ENCODE measurements at regions not wholly inside any gene's neighbourhood (a gene's known extent, or its start where the extent isn't known, plus 50 kb on each side); places are given as distances from the start of the nearest gene placed in this dataset.

- Histone ChIP-seq H3K27me3 (no peaks in the 10 kb centered on the region), H3K36me3 (no peaks in the 10 kb centered on the region), H3K4me3 (no peak overlapping the region), H3K4me1 (no peaks in the 10 kb centered on the region), H3K27ac (no peak overlapping the region), H3K9me3 (no peaks in the 10 kb centered on the region)
- TF ChIP-seq CTCF (IDR thresholded peaks at IDR 0.05) (no peak), EP300 (IDR thresholded peaks at IDR 0.05) (no peak), POLR2AphosphoS5 (IDR thresholded peaks at IDR 0.05) (no peak), POLR2A (IDR thresholded peaks at IDR 0.05) (no peak)
- DNase-seq (no peak), ATAC-seq (ENCODE audit: low FRiP score in 2 of 2) (no peak)
- WGBS, 2 donors, result 87 to 94% methylated on average over 2 of the region's 2 CpGs
Measured at GRCh38 chr5:178784391-178784790, 53.9 kb upstream of the ZNF354A start.

- TF ChIP-seq POLR2A (IDR thresholded peaks at IDR 0.05), result no peak
- no peak for TF ChIP-seq CTCF (IDR thresholded peaks at IDR 0.05)
- TF ChIP-seq POLR2AphosphoS5 (IDR thresholded peaks at IDR 0.05), result no peak
- no peak for TF ChIP-seq EP300 (IDR thresholded peaks at IDR 0.05)
- Histone ChIP-seq H3K36me3 (no peaks in the 10 kb centered on the region), H3K27me3 (no peaks in the 10 kb centered on the region), H3K4me3 (no peak overlapping the region), H3K27ac (no peak overlapping the region), H3K9me3 (no peaks in the 10 kb centered on the region), H3K4me1 (no peaks in the 10 kb centered on the region)
- WGBS, 2 donors, result 85% methylated on average over 12 to 14 of the region's 14 CpGs
- no peak for ATAC-seq (ENCODE audit: low FRiP score in 2 of 2)
- DNase-seq, result no peak
Measured at GRCh38 chr5:178781936-178782335, 51.5 kb upstream of the ZNF354A start.

- Histone ChIP-seq H3K27me3 (no peaks in the 10 kb centered on the region), H3K4me3 (no peak overlapping the region), H3K27ac (no peak overlapping the region), H3K9me3 (no peaks in the 10 kb centered on the region), H3K36me3 (no peaks in the 10 kb centered on the region), H3K4me1 (no peaks in the 10 kb centered on the region)
- 72 to 78% methylated on average over 20 to 27 of the region's 27 CpGs for WGBS, 2 donors
- no peak for DNase-seq
- no peak for ATAC-seq (ENCODE audit: low FRiP score in 2 of 2)
- no peak for TF ChIP-seq EP300 (IDR thresholded peaks at IDR 0.05)
Measured at GRCh38 chr5:178780581-178781498, 50.4 kb upstream of the ZNF354A start.
